ENCODE measurements at regions not wholly inside any gene's neighbourhood (a gene's known extent, or its start where the extent isn't known, plus 50 kb on each side); places are given as distances from the start of the nearest gene placed in this dataset.

DNA sequence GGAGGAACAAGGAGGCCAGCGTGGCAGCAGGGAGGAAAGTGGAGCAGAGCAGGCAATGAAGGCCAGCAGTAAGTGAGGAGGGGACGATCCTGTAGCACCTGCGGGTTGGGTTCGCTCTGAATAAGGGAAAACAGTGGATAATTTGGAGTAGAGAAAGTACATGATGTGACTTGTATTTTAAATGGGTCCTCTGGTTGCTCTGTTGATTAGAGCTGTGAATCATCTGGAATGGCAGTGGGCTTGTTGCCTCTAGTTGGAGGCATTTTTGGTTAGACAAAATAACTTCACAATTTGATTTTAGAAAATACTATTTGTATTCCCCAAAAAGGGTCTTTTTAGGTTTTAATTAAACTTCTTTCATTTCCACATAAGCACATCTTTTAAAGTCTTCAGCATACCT lies 277.4 kb downstream of the ARL4A start:
- no peak overlapping the region for H3K4me3 ChIP-seq (ENCODE audit: low read depth, low read length)
- no peak for DNase-seq (ENCODE audit: low read depth)
- TF ChIP-seq, protein P1, sequence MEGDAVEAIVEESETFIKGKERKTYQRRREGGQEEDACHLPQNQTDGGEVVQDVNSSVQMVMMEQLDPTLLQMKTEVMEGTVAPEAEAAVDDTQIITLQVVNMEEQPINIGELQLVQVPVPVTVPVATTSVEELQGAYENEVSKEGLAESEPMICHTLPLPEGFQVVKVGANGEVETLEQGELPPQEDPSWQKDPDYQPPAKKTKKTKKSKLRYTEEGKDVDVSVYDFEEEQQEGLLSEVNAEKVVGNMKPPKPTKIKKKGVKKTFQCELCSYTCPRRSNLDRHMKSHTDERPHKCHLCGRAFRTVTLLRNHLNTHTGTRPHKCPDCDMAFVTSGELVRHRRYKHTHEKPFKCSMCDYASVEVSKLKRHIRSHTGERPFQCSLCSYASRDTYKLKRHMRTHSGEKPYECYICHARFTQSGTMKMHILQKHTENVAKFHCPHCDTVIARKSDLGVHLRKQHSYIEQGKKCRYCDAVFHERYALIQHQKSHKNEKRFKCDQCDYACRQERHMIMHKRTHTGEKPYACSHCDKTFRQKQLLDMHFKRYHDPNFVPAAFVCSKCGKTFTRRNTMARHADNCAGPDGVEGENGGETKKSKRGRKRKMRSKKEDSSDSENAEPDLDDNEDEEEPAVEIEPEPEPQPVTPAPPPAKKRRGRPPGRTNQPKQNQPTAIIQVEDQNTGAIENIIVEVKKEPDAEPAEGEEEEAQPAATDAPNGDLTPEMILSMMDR (IDR thresholded peaks at IDR 0.05; ENCODE audit: control insufficient read depth, extremely low read depth, insufficient read depth): no peak

DNA sequence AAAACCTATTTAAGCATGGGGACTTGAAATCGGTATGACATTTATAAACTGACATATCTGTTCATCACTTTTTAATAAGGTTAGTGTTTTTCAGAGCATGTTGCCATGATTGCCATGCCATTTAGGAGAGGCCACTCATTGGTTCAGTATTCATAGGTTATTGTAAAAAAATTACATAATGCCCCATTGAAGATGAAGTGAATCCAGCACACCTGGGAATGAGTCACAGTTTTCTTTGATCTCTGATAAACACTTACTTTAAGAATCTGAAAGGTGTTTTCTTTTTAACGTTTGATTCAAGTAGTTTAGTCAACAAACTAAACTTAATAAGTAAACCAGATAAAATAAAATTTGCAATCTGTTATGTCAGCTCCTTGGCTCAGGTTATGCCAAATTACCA lies 278.3 kb downstream of the ARL4A start:
- no peak overlapping the region for H3K4me3 ChIP-seq (ENCODE audit: low read depth, low read length)
- no peak for DNase-seq (ENCODE audit: low read depth)
- TF ChIP-seq, protein P1 (IDR thresholded peaks at IDR 0.05; ENCODE audit: control insufficient read depth, extremely low read depth, insufficient read depth): no peak

DNA sequence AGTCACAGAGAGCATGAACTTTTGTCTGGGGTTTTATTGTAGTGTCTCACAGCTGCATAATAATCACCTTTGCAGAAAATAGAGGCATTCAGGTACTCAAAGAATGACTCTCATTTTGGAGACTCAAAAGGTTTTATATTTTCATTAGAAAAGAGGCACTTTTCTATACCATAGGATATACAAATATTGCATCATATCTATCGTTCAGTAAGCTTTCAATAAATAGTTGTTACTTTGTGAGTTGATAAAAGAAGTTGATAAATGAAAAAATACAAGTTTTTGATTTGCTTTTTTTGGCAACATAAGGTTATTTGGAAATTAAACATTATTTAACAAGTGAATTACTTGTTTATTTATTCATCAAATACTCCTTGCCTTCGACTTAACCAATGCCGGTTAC lies 279.9 kb downstream of the ARL4A start:
- no peak for DNase-seq (ENCODE audit: low read depth)
- TF ChIP-seq, protein P1 (IDR thresholded peaks at IDR 0.05; ENCODE audit: control insufficient read depth, extremely low read depth, insufficient read depth): no peak
- H3K4me3 ChIP-seq (ENCODE audit: low read depth, low read length): no peak overlapping the region

GRCh38 chr7:12968836-12969422 lies 281.5 kb downstream of the ARL4A start:
- TF ChIP-seq, protein P1 (IDR thresholded peaks at IDR 0.05; ENCODE audit: control insufficient read depth, extremely low read depth, insufficient read depth): no peak
- no peak overlapping the region for H3K4me3 ChIP-seq (ENCODE audit: low read depth, low read length)
- DNase-seq (ENCODE audit: low read depth): no peak

GRCh38 chr7:12970626-12971025 lies 283.2 kb downstream of the ARL4A start:
- no peak overlapping the region for H3K4me3 ChIP-seq (ENCODE audit: low read depth, low read length)
- TF ChIP-seq, protein P1 (IDR thresholded peaks at IDR 0.05; ENCODE audit: control insufficient read depth, extremely low read depth, insufficient read depth): no peak
- no peak for DNase-seq (ENCODE audit: low read depth)

GRCh38 chr7:12974451-12975166 lies 287.2 kb downstream of the ARL4A start:
- H3K4me3 ChIP-seq (ENCODE audit: low read depth, low read length): no peak overlapping the region
- TF ChIP-seq, protein P1 (IDR thresholded peaks at IDR 0.05; ENCODE audit: control insufficient read depth, extremely low read depth, insufficient read depth): no peak
- no peak for DNase-seq (ENCODE audit: low read depth)

DNA sequence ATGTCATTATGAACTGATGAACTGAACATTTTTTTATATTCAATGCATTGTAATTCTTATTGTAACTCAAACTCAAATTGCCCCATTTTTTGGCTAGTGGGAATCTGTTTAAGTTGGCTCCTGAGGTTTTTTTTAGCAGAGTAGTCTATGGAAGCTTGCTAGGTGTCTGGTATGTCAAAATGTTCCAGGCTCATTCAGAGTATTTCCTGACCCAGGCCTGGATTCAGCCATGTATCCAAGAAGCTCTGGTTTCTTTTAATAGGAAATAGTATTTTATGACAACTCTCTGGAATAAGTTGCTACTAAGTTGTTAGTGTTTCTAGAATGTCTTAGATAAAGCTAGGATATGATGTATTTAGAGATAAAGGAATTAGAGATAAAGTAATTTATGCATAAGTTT lies 288.0 kb downstream of the ARL4A start:
- no peak for DNase-seq (ENCODE audit: low read depth)
- TF ChIP-seq, protein P1 (IDR thresholded peaks at IDR 0.05; ENCODE audit: control insufficient read depth, extremely low read depth, insufficient read depth): no peak
- no peak overlapping the region for H3K4me3 ChIP-seq (ENCODE audit: low read depth, low read length)
